Brain microvascular endothelial cell (primary cell): ENCODE measurements at regions not wholly inside any gene's neighbourhood (a gene's known extent, or its start where the extent isn't known, plus 50 kb on each side); places are given as distances from the start of the nearest gene placed in this dataset.

Experiments used
- DNase-seq: peaks from one replicate; pipeline ENCODE4 v3.0.0-alpha.2; 2020
- H3K27ac ChIP-seq: fragments of 250-450 bp; sonication (Bioruptor Pico); 2 replicates; pipeline ENCODE4 v1.5.1; 2020; ENCODE audit warnings: mild to moderate bottlenecking, moderate library complexity
- H3K27me3 ChIP-seq: fragments of 250-450 bp; sonication (Bioruptor Pico); replicated peaks from 2 replicates; pipeline ENCODE4 v1.5.1; 2020; ENCODE audit warnings: mild to moderate bottlenecking
- H3K36me3 ChIP-seq: fragments of 250-450 bp; sonication (Bioruptor Pico); replicated peaks from 2 replicates; pipeline ENCODE4 v1.5.1; 2020; ENCODE audit warnings: mild to moderate bottlenecking
- H3K4me3 ChIP-seq: 2 replicates; pipeline ENCODE4 v1.5.1; 2011; ENCODE audit warnings: low read depth, mild to moderate bottlenecking, control low read depth, low read length, moderate library complexity
- CTCF ChIP-seq: IDR thresholded peaks from 2 replicates; pipeline ENCODE4 v1.5.1; 2011; ENCODE audit warnings: low read depth, mild to moderate bottlenecking, moderate library complexity, low read length, control low read depth, inconsistent platforms; ENCODE audit errors: missing control alignments
- in situ Hi-C: cut with HindIII; loops from 2 replicates; pipeline ENCODE4 v1.10.0; 2017; ENCODE audit warnings: low sequenced_read_pairs, low pct_ligation_motif_present

GRCh38 chr21:26784974-26785373, 60.2 kb downstream of the ADAMTS1 start:
- in situ Hi-C loops, result no loop called here
- no peak for TF ChIP-seq CTCF
- H3K27ac ChIP-seq, result no peak overlapping the region
- no peak for DNase-seq
- no peaks in the 10 kb centered on the region for H3K27me3 ChIP-seq
- H3K4me3 ChIP-seq, result no peak overlapping the region
- H3K36me3 ChIP-seq, result no peaks in the 10 kb centered on the region

- no peak for TF ChIP-seq CTCF
- Histone ChIP-seq H3K4me3 (no peak overlapping the region), H3K27me3 (no peaks in the 10 kb centered on the region), H3K27ac (no peak overlapping the region), H3K36me3 (no peaks in the 10 kb centered on the region)
- no peak for DNase-seq
- in situ Hi-C loops, result no loop called here
Measured at GRCh38 chr21:26783466-26784195, 61.6 kb downstream of the ADAMTS1 start.

- no peak for DNase-seq
- H3K36me3 ChIP-seq, result no peaks in the 10 kb centered on the region
- H3K27me3 ChIP-seq, result no peaks in the 10 kb centered on the region
- H3K27ac ChIP-seq, result no peak overlapping the region
- no peak for TF ChIP-seq CTCF
- in situ Hi-C loops, result no loop called here
- no peak overlapping the region for H3K4me3 ChIP-seq
Measured at GRCh38 chr21:26782747-26783146, 62.5 kb downstream of the ADAMTS1 start.

- DNase-seq, result no peak
- H3K27me3 ChIP-seq, result no peaks in the 10 kb centered on the region
- no peak overlapping the region for H3K4me3 ChIP-seq
- H3K36me3 ChIP-seq, result no peaks in the 10 kb centered on the region
- TF ChIP-seq CTCF, result no peak
- H3K27ac ChIP-seq, result no peak overlapping the region
- in situ Hi-C loops, result no loop called here
Measured at GRCh38 chr21:26782331-26782730, 62.9 kb downstream of the ADAMTS1 start.

GRCh38 chr21:26781331-26781730, 63.9 kb downstream of the ADAMTS1 start:
- no peaks in the 10 kb centered on the region for H3K27me3 ChIP-seq
- no peak for DNase-seq
- H3K27ac ChIP-seq, result no peak overlapping the region
- TF ChIP-seq CTCF, result no peak
- H3K36me3 ChIP-seq, result no peaks in the 10 kb centered on the region
- in situ Hi-C loops, result no loop called here
- no peak overlapping the region for H3K4me3 ChIP-seq

GRCh38 chr21:26777166-26777565, 68.0 kb downstream of the ADAMTS1 start:
- H3K4me3 ChIP-seq, result no peak overlapping the region
- in situ Hi-C loops, result no loop called here
- H3K27ac ChIP-seq, result peak overlapping the region; percentile 46
- peak; percentile 47 for DNase-seq
- H3K36me3 ChIP-seq, result no peaks in the 10 kb centered on the region
- H3K27me3 ChIP-seq, result no peaks in the 10 kb centered on the region
- no peak for TF ChIP-seq CTCF
